HG03060 (cell line): ENCODE measurements at regions not wholly inside any gene's neighbourhood (a gene's known extent, or its start where the extent isn't known, plus 50 kb on each side); places are given as distances from the start of the nearest gene placed in this dataset.
"Not testable (repeated sequence)": the region's sequence is repeated elsewhere in the genome, so short reads cannot be mapped to it uniquely, and the experiment has no call there.

Experiments used
- ATAC-seq: cut with Tn5 transposase; IDR thresholded peaks from one replicate; pipeline ENCODE4 v1.9.1; 2021; ENCODE audit warnings: low read depth, moderate number of reproducible peaks; ENCODE audit not compliant: unreplicated experiment

DNA sequence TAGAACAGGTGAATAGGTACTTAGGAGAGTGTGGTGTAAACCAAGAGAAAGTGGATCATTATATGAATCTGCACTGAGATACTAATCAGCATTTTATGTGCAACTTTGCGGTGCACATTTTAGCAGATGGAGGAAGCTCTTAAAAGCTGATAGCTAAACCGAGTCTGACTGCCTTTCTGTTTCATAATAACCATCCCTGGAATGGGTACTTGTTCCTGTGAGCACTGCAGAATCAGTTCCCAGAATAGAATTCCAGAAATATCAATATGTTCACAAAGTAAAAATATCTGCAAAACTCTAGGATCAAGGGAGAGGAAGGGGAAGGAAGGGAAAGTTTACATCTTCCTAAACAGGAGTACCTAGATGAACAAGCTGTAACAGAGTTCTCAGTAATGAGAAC is 432.2 kb upstream of the HNRNPA3 start:
- no peak for ATAC-seq

DNA sequence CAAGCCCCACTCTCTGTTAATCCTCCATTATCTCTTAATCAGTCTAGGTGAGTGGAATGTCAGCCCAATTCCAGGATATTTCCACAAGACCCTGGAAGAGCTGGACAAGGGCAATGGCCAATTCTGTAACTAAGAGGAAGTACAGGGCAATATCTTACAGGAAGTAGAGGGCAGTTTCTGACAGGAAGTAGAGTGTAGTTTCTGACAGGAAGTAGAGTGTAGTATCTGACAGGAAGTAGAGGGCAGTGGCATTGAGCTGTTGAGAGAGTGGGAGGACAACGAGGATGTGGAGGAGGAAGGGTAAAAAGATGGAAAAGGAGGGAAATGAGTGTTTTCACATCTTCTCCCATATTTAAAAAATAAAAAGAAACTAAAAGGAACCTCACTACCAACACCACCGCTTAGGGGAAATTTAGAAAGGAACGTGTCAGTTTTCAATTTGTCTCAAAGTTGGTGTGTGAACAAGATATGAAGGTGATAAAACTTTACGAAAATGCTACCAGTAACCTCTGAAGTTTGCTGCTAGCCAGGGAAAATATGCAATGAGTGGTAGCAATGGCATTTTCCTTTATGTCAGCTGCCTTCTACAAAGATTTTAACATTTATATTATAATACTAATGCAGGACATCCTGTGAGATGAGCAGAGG is 430.9 kb upstream of the HNRNPA3 start:
- no peak for ATAC-seq

- no peak for ATAC-seq
These were observed 427.9 kb upstream of the HNRNPA3 start for GRCh38 chr2:176784633-176785200.

DNA sequence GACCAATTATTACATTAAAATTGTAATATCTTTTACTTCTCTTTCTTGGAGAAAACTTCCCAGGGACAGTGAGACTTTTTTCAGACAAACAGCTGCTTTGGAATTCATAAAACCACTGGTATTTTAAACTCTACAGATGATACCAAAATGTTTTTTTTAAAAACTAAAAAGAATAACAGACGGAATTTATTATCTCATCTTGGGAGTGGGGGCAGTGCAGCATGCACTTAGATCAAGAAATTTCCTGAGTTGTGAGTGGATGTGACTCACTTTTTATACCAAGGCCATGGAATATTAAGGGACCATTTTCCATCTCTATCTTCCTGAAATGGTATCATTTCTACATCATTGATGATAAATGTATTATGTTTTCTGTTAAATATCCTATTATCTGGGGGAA is 422.8 kb upstream of the HNRNPA3 start:
- no peak for ATAC-seq

DNA sequence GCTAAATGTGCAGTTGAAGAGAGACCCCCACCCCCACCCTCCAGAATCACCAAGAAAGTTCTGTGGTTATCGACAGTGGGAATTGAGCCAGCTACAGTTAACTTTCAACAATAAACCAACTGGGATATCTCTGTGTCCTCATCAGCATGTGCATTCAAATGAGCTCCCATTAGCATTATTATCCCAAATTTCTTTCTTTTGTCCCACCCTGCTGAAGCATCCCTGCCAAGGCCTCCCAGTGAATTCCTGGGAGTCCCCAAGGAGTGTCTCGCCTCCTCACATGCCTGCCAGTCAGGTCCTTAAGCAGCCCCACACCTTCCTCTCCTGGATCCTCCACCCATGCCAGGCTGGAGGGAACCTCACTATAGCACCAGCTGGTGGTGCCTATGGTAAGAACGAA is 422.1 kb upstream of the HNRNPA3 start:
- no peak for ATAC-seq

DNA sequence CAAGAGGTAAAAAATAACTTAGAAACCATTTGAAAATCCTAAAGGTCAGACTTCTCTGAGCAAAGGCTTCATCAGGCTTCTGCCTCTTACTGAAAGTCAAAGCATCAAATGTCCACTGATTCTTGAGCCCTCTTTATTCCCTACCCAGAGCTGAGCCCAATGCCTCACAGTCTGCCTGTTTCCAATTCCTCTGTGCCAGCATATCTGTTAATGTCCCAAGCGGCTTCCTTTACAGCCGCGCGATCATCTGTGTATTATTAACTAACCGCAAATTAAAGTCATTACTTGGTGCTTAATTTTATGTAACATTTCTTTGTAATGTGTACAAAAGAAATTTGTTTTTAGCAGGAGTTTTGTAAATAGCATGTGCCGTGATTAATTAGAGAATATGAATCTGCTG is 418.8 kb upstream of the HNRNPA3 start:
- ATAC-seq, result no peak

- no peak for ATAC-seq
These were observed 418.2 kb upstream of the HNRNPA3 start for GRCh38 chr2:176794392-176794791.

- no peak for ATAC-seq
These were observed 416.8 kb upstream of the HNRNPA3 start for GRCh38 chr2:176795823-176796222.

DNA sequence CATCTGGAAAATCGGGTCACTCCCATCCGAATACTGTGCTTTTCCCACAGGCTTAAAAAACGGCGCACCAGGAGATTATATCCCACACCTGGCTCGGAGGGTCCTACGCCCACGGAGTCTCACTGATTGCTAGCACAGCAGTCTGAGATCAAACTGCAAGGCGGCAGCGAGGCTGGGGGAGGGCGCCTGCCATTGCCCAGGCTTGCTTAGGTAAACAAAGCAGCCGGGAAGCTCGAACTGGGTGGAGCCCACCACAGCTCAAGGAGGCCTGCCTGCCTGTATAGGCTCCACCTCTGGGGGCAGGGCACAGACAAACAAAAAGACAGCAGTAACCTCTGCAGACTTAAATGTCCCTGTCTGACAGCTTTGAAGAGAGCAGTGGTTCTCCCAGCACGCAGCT is 415.9 kb upstream of the HNRNPA3 start:
- not testable (repeated sequence) for ATAC-seq

GRCh38 chr2:176804392-176804791 is 408.2 kb upstream of the HNRNPA3 start:
- no peak for ATAC-seq

DNA sequence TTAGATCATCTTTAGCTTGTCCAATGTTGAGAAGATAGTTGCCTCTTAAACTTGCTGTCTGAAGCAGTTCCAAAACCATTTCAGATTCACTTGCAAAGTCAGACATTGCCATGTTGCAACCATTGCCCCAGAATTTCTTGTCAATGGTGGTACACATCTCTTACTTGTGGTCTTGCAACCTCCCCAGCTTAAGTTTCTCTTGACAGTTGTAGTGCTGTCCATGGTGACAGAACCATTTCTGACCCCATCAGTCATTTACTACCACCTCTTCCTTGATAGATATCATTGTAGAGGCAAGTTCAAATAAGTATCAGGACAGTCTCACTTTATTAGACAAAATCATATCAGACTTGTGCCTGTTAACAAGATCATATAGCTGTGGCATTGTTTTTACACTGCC is 407.2 kb upstream of the HNRNPA3 start:
- no peak for ATAC-seq

DNA sequence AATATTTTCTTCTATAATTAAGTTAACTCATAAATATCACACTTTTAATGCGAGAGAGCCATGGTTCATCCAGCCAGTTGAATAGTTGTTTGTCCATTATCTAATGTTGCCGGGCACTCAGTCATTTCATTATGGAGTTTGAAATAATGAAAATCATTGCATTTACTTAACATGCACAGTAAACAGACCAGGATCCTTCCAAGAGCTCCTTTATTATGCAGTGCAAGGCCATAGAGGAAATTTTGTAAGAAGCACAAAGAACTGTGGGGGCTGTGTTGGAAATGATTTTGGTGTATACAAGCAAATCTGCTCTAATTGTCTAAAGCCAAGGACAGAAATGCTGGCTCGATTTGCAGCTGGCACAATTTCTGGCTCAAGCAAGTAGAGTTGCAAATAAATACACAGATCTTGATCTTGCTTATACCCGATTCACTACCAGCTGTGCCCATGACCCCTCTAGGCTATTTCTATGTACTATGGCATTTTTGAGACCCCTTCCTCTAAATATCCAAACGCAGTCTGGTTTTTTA is 400.3 kb upstream of the HNRNPA3 start:
- no peak for ATAC-seq

GRCh38 chr2:176813156-176813555 is 399.4 kb upstream of the HNRNPA3 start:
- no peak for ATAC-seq

- ATAC-seq, result no peak
These were observed 399.0 kb upstream of the HNRNPA3 start for GRCh38 chr2:176813621-176814049.

- ATAC-seq, result no peak
These were observed 398.3 kb upstream of the HNRNPA3 start for GRCh38 chr2:176814274-176814673.

GRCh38 chr2:176814740-176815367 is 397.7 kb upstream of the HNRNPA3 start:
- ATAC-seq, result no peak

- ATAC-seq, result no peak
These were observed 395.5 kb upstream of the HNRNPA3 start for GRCh38 chr2:176817061-176817565.

DNA sequence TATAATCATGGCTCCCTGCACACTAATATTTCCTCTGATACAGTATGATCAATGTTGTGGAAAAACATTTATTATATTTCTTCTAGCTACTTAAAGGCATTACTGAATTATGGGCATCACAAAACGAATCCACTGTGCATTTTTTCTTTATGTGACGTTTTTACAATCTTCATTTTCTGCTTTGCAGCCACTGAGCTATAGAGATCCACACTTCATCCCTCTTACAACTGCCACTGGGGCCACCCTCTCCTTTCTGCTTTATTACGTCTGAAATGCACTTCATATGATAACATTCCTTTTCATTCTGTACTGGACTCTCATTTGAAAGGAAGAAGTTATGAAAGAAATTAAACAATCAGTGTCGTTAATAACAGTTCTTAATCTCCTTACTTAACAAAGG is 394.5 kb upstream of the HNRNPA3 start:
- ATAC-seq, result no peak

DNA sequence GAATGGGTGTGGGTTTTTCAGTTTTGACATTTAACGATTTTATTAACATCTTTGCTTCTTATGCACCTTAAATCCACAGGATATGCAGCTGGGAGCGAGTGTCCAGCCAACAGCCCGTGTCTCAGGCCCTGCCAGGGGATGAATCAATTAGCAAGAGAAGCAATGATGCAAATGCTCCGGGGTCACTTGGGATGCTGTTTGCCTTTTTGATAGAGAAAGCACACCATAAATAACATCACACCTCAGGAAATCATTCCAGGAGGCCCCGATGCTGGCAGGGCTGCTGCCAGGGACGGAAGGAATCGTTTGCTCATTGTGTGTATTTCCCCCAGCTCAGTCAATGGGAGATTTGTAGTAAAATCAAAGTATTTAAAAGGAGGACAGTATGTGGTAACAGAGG is 394.0 kb upstream of the HNRNPA3 start:
- ATAC-seq, result no peak

- no peak for ATAC-seq
These were observed 393.3 kb upstream of the HNRNPA3 start for GRCh38 chr2:176819306-176819705.

GRCh38 chr2:176820371-176820932 is 392.1 kb upstream of the HNRNPA3 start:
- no peak for ATAC-seq
